Chondrocyte (in vitro differentiated cells): ENCODE measurements at regions not wholly inside any gene's neighbourhood (a gene's known extent, or its start where the extent isn't known, plus 50 kb on each side); places are given as distances from the start of the nearest gene placed in this dataset.

Experiments used
- DNase-seq: peaks from one replicate; pipeline ENCODE4 v3.0.0; 2021; ENCODE audit warnings: mixed read lengths, low spot score
- H3K27ac Mint-ChIP-seq: one replicate; pipeline ENCODE4 v1.8.0; 2021; ENCODE audit warnings: mild to moderate bottlenecking, moderate library complexity, mixed read lengths; ENCODE audit not compliant: unreplicated experiment
- H3K27me3 Mint-ChIP-seq: 2 replicates; pipeline ENCODE4 v1.8.0; 2021; ENCODE audit warnings: low read depth, mixed read lengths
- H3K36me3 Mint-ChIP-seq: 2 replicates; pipeline ENCODE4 v1.8.0; 2021; ENCODE audit warnings: low read depth, mixed read lengths
- H3K4me1 Mint-ChIP-seq: 2 replicates; pipeline ENCODE4 v1.8.0; 2021; ENCODE audit warnings: low read depth, mild to moderate bottlenecking, mixed read lengths
- H3K4me3 Mint-ChIP-seq: one replicate; pipeline ENCODE4 v1.8.0; 2021; ENCODE audit warnings: mild to moderate bottlenecking, moderate library complexity, mixed read lengths; ENCODE audit not compliant: unreplicated experiment
- H3K9me3 Mint-ChIP-seq: 2 replicates; pipeline ENCODE4 v1.8.0; 2021; ENCODE audit warnings: low read depth, mixed read lengths
- TF ChIP-seq, protein P1 (sequence below): fragments of 200-600 bp; sonication (generic); IDR thresholded peaks from 2 replicates; pipeline ENCODE4 v1.5.0; 2021; ENCODE audit warnings: antibody characterized with exemption, mild to moderate bottlenecking, moderate library complexity

- H3K27me3 Mint-ChIP-seq, result no peaks in the 10 kb centered on the region
- TF ChIP-seq, protein P1, sequence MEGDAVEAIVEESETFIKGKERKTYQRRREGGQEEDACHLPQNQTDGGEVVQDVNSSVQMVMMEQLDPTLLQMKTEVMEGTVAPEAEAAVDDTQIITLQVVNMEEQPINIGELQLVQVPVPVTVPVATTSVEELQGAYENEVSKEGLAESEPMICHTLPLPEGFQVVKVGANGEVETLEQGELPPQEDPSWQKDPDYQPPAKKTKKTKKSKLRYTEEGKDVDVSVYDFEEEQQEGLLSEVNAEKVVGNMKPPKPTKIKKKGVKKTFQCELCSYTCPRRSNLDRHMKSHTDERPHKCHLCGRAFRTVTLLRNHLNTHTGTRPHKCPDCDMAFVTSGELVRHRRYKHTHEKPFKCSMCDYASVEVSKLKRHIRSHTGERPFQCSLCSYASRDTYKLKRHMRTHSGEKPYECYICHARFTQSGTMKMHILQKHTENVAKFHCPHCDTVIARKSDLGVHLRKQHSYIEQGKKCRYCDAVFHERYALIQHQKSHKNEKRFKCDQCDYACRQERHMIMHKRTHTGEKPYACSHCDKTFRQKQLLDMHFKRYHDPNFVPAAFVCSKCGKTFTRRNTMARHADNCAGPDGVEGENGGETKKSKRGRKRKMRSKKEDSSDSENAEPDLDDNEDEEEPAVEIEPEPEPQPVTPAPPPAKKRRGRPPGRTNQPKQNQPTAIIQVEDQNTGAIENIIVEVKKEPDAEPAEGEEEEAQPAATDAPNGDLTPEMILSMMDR, result no peak
- no peak for DNase-seq
- peaks cover 4% of the 10 kb centered on the region for H3K36me3 Mint-ChIP-seq
- no peak overlapping the region for H3K4me3 Mint-ChIP-seq
- no peak overlapping the region for H3K27ac Mint-ChIP-seq
- H3K4me1 Mint-ChIP-seq, result no peaks in the 10 kb centered on the region
- peaks cover 15% of the 10 kb centered on the region for H3K9me3 Mint-ChIP-seq
Observed at GRCh38 chr22:44615146-44615545, 86.9 kb upstream of the PRR5 start.

GRCh38 chr22:44613196-44613595 lies 88.8 kb upstream of the PRR5 start:
- Mint-ChIP-seq H3K27me3 (no peaks in the 10 kb centered on the region), H3K4me1 (no peaks in the 10 kb centered on the region), H3K9me3 (peaks cover 15% of the 10 kb centered on the region), H3K36me3 (peaks cover 4% of the 10 kb centered on the region), H3K4me3 (no peak overlapping the region), H3K27ac (no peak overlapping the region)
- DNase-seq, result no peak
- TF ChIP-seq, protein P1, result no peak

DNA sequence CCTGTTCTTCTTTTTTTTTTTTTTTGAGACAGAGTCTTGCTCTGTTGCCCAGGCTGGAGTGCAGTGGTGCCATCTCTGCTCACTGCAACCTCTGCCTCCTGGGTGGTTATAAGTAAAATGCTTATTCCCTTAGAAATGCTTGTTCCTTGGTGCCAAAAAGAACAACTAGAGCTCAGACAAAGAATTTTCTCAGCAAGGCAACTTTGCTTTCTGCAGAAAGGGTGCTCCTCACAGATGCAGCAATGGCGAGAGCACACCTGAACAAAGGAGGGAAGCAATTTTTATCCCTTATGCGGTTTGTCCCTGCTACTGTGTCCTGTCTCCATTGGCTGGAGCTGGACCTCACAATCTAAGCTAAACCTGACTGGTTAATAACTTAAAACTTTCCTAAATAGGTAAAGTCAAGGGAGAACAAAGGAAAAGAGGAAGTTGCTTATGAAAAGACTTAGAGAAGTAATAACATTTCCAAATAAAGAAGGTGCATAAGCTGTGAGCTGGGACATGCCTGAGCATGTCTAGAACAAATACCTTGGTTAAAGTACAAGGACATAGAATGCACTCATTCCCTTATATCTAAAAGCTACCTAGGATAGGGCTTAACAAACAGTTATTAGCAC lies 90.0 kb upstream of the PRR5 start:
- H3K36me3 Mint-ChIP-seq, result peaks cover 4% of the 10 kb centered on the region
- TF ChIP-seq, protein P1, result no peak
- no peak overlapping the region for H3K4me3 Mint-ChIP-seq
- no peak overlapping the region for H3K27ac Mint-ChIP-seq
- no peak for DNase-seq
- no peaks in the 10 kb centered on the region for H3K4me1 Mint-ChIP-seq
- H3K27me3 Mint-ChIP-seq, result peaks cover 2% of the 10 kb centered on the region
- H3K9me3 Mint-ChIP-seq, result peaks cover 15% of the 10 kb centered on the region

DNA sequence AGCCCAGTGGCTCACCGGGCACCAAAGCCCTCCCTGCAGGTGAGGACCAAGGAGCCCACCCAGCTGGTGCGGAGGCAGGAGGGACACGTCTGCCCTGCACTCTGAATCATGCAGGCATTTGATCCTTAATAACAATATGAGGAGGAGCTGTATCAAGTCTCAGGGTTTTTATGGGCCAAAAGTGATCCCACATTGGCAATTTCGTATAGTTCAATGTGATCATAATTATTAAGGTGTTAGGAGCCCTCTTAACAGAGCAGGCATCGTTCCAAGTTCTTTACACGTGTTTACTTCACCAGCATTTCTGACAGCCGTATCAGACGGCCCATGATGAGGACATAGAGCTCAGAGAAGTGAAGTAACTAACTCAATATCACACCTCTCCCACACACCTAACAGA lies 91.9 kb upstream of the PRR5 start:
- no peak for DNase-seq
- Mint-ChIP-seq H3K4me3 (no peak overlapping the region), H3K9me3 (peaks cover 15% of the 10 kb centered on the region), H3K27ac (no peak overlapping the region), H3K4me1 (no peaks in the 10 kb centered on the region), H3K36me3 (peaks cover 4% of the 10 kb centered on the region), H3K27me3 (peaks cover 18% of the 10 kb centered on the region)
- TF ChIP-seq, protein P1, result no peak

DNA sequence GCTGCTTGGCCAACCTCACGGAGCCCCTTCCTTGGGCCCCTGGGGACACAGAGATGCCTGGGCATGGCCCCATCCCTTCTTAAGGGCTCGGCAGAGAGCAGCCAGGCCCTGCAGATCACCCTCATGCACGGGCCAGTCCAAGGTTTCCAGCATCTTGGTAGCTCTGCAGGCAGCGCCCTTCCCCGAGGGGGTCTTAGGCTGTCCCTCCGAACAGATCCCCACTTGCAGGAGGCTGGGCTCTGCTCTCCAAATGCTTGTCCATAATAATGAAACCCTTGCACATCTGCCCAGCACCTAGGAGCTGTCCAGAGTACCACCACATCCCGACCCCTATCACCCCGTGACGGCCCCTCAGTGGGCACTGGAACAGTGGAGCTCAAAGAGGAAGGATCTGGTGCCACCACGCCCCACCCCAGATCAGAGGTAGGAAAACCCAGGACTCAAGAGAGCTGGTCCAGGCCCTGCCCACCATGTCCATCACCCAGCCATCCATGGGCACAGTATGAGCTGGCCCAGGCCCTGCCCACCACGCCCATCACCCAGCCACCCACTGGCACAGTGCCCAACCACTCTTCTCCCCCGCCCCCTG lies 92.5 kb upstream of the PRR5 start:
- H3K27me3 Mint-ChIP-seq, result peaks cover 22% of the 10 kb centered on the region
- peaks cover 12% of the 10 kb centered on the region for H3K9me3 Mint-ChIP-seq
- DNase-seq, result no peak
- TF ChIP-seq, protein P1, result no peak
- H3K27ac Mint-ChIP-seq, result no peak overlapping the region
- no peaks in the 10 kb centered on the region for H3K4me1 Mint-ChIP-seq
- no peak overlapping the region for H3K4me3 Mint-ChIP-seq
- H3K36me3 Mint-ChIP-seq, result peaks cover 4% of the 10 kb centered on the region
